H1 (cell line): ENCODE measurements at regions not wholly inside any gene's neighbourhood (a gene's known extent, or its start where the extent isn't known, plus 50 kb on each side); places are given as distances from the start of the nearest gene placed in this dataset.

Experiments
- BACH1 ChIP-seq: IDR thresholded peaks from 2 replicates; pipeline ENCODE4 v1.6.1; 2012; ENCODE audit warnings: low read length, improper control_type of control experiment
- CTCF ChIP-seq, 3 experiments: IDR thresholded peaks; 1 replicate in 2 of 3; 2 replicates in 1 of 3; pipeline versions ENCODE4 v1.5.1 to v1.6.1; 2011; ENCODE audit warnings: low read length in 3 of 3, mild to moderate bottlenecking in 3 of 3, inconsistent platforms in 2 of 3, low read depth in 1 of 3, moderate library complexity in 1 of 3; ENCODE audit not compliant: insufficient read depth in 1 of 3; ENCODE audit errors: control extremely low read depth in 1 of 3
- POLR2AphosphoS5 ChIP-seq: IDR thresholded peaks from 2 replicates; pipeline ENCODE4 v1.6.1; 2011; ENCODE audit warnings: low read depth, low read length

GRCh38 chr6:140185991-140186390 is 811.5 kb upstream of the CITED2 start (continued):
- TF ChIP-seq CTCF (IDR thresholded peaks at IDR 0.05; ENCODE audit: control extremely low read depth in 1 of 3, insufficient read depth in 1 of 3, low read depth in 1 of 3, low read length in 3 of 3) = no peak
- TF ChIP-seq POLR2AphosphoS5 = no peak
- TF ChIP-seq BACH1 = no peak
